ENCODE measurements at regions not wholly inside any gene's neighbourhood (a gene's known extent, or its start where the extent isn't known, plus 50 kb on each side); places are given as distances from the start of the nearest gene placed in this dataset.

- no peaks in the 10 kb centered on the region for H3K36me3 Mint-ChIP-seq
- no peaks in the 10 kb centered on the region for H3K27me3 Mint-ChIP-seq
- POLR2A ChIA-PET, result no interaction called here
- H3K4me3 Mint-ChIP-seq, result no peak overlapping the region
- H3K9me3 Mint-ChIP-seq, result no peaks in the 10 kb centered on the region
- no peak for DNase-seq
- peaks cover 5% of the 10 kb centered on the region for H3K4me1 Mint-ChIP-seq (ENCODE audit: low read depth)
- intact Hi-C loops (cut with micrococcal nuclease), result no loop called here
- CTCF ChIA-PET, result no interaction called here
- H3K27ac Mint-ChIP-seq, result no peak overlapping the region
Measured at GRCh38 chr2:129881786-129882396, 97.6 kb upstream of the RAB6C start.

GRCh38 chr2:129882476-129882875 lies 97.0 kb upstream of the RAB6C start:
- intact Hi-C loops (cut with micrococcal nuclease), result no loop called here
- CTCF ChIA-PET, result no interaction called here
- H3K9me3 Mint-ChIP-seq, result no peaks in the 10 kb centered on the region

GRCh38 chr2:129883121-129883520 lies 96.3 kb upstream of the RAB6C start:
- ChIA-PET CTCF (no interaction called here), POLR2A (no interaction called here)
- Mint-ChIP-seq H3K4me3 (no peak overlapping the region), H3K9me3 (no peaks in the 10 kb centered on the region), H3K27ac (no peak overlapping the region), H3K27me3 (no peaks in the 10 kb centered on the region), H3K4me1 (ENCODE audit: low read depth) (peaks cover 2% of the 10 kb centered on the region), H3K36me3 (no peaks in the 10 kb centered on the region)
- DNase-seq, result no peak
- intact Hi-C loops (cut with micrococcal nuclease), result no loop called here

More at GRCh38 chr2:129882476-129882875, 97.0 kb upstream of the RAB6C start:
- Mint-ChIP-seq H3K4me3 (no peak overlapping the region), H3K27me3 (no peaks in the 10 kb centered on the region), H3K4me1 (ENCODE audit: low read depth) (peaks cover 2% of the 10 kb centered on the region), H3K36me3 (no peaks in the 10 kb centered on the region), H3K27ac (no peak overlapping the region)
- no peak for DNase-seq
- POLR2A ChIA-PET, result no interaction called here

GRCh38 chr2:129884221-129884786 lies 95.2 kb upstream of the RAB6C start:
- Mint-ChIP-seq H3K27me3 (peaks cover 4% of the 10 kb centered on the region), H3K36me3 (no peaks in the 10 kb centered on the region), H3K27ac (no peak overlapping the region)

GRCh38 chr2:129885735-129886134 lies 93.7 kb upstream of the RAB6C start:
- CTCF ChIA-PET, result no interaction called here
- H3K4me1 Mint-ChIP-seq (ENCODE audit: low read depth), result no peaks in the 10 kb centered on the region

More at GRCh38 chr2:129884221-129884786, 95.2 kb upstream of the RAB6C start:
- DNase-seq, result no peak
- Mint-ChIP-seq H3K9me3 (no peaks in the 10 kb centered on the region), H3K4me1 (ENCODE audit: low read depth) (no peaks in the 10 kb centered on the region), H3K4me3 (no peak overlapping the region)
- intact Hi-C loops (cut with micrococcal nuclease), result no loop called here
- ChIA-PET CTCF (no interaction called here), POLR2A (no interaction called here)

GRCh38 chr2:129887688-129888266 lies 91.7 kb upstream of the RAB6C start:
- intact Hi-C loops (cut with micrococcal nuclease), result no loop called here
- Mint-ChIP-seq H3K4me3 (no peak overlapping the region), H3K4me1 (ENCODE audit: low read depth) (no peaks in the 10 kb centered on the region), H3K36me3 (no peaks in the 10 kb centered on the region), H3K9me3 (no peaks in the 10 kb centered on the region), H3K27me3 (peaks cover 8% of the 10 kb centered on the region), H3K27ac (no peak overlapping the region)
- POLR2A ChIA-PET, result no interaction called here
- CTCF ChIA-PET, result no interaction called here
- DNase-seq, result no peak

More at GRCh38 chr2:129885735-129886134, 93.7 kb upstream of the RAB6C start:
- POLR2A ChIA-PET, result no interaction called here
- intact Hi-C loops (cut with micrococcal nuclease), result no loop called here
- Mint-ChIP-seq H3K27ac (no peak overlapping the region), H3K36me3 (no peaks in the 10 kb centered on the region), H3K27me3 (peaks cover 5% of the 10 kb centered on the region), H3K4me3 (no peak overlapping the region), H3K9me3 (no peaks in the 10 kb centered on the region)
- no peak for DNase-seq

- ChIA-PET CTCF (no interaction called here), POLR2A (no interaction called here)
- DNase-seq, result no peak
- Mint-ChIP-seq H3K9me3 (no peaks in the 10 kb centered on the region), H3K4me3 (no peak overlapping the region), H3K27me3 (peaks cover 8% of the 10 kb centered on the region), H3K4me1 (ENCODE audit: low read depth) (no peaks in the 10 kb centered on the region), H3K36me3 (no peaks in the 10 kb centered on the region), H3K27ac (no peak overlapping the region)
- intact Hi-C loops (cut with micrococcal nuclease), result no loop called here
Measured at GRCh38 chr2:129888461-129888860, 91.0 kb upstream of the RAB6C start.

GRCh38 chr2:129888896-129889295 lies 90.6 kb upstream of the RAB6C start:
- ChIA-PET CTCF (no interaction called here), POLR2A (no interaction called here)
- DNase-seq, result no peak
- no peaks in the 10 kb centered on the region for H3K9me3 Mint-ChIP-seq
- intact Hi-C loops (cut with micrococcal nuclease), result no loop called here
- H3K27me3 Mint-ChIP-seq, result peaks cover 8% of the 10 kb centered on the region
- no peak overlapping the region for H3K27ac Mint-ChIP-seq
- H3K4me1 Mint-ChIP-seq (ENCODE audit: low read depth), result no peaks in the 10 kb centered on the region
- no peak overlapping the region for H3K4me3 Mint-ChIP-seq
- no peaks in the 10 kb centered on the region for H3K36me3 Mint-ChIP-seq

GRCh38 chr2:129891341-129892320 lies 87.8 kb upstream of the RAB6C start:
- H3K9me3 Mint-ChIP-seq, result no peaks in the 10 kb centered on the region
- no peak overlapping the region for H3K4me3 Mint-ChIP-seq
- no peak for DNase-seq
- peaks cover 23% of the 10 kb centered on the region for H3K27me3 Mint-ChIP-seq
- ChIA-PET POLR2A (no interaction called here), CTCF (no interaction called here)
- H3K36me3 Mint-ChIP-seq, result no peaks in the 10 kb centered on the region
- no peak overlapping the region for H3K27ac Mint-ChIP-seq
- H3K4me1 Mint-ChIP-seq (ENCODE audit: low read depth), result no peaks in the 10 kb centered on the region
- intact Hi-C loops (cut with micrococcal nuclease), result no loop called here

- no peak overlapping the region for H3K4me3 Mint-ChIP-seq
- no peaks in the 10 kb centered on the region for H3K36me3 Mint-ChIP-seq
- POLR2A ChIA-PET, result no interaction called here
- no peaks in the 10 kb centered on the region for H3K9me3 Mint-ChIP-seq
- CTCF ChIA-PET, result no interaction called here
- DNase-seq, result no peak
- H3K27ac Mint-ChIP-seq, result no peak overlapping the region
- intact Hi-C loops (cut with micrococcal nuclease), result no loop called here
- peaks cover 28% of the 10 kb centered on the region for H3K27me3 Mint-ChIP-seq
- H3K4me1 Mint-ChIP-seq (ENCODE audit: low read depth), result no peaks in the 10 kb centered on the region
Measured at GRCh38 chr2:129892360-129892759, 87.1 kb upstream of the RAB6C start.

- intact Hi-C loops (cut with micrococcal nuclease), result no loop called here
- Mint-ChIP-seq H3K27ac (no peak overlapping the region), H3K9me3 (no peaks in the 10 kb centered on the region), H3K27me3 (peaks cover 28% of the 10 kb centered on the region), H3K4me3 (no peak overlapping the region), H3K36me3 (no peaks in the 10 kb centered on the region), H3K4me1 (ENCODE audit: low read depth) (no peaks in the 10 kb centered on the region)
- ChIA-PET POLR2A (no interaction called here), CTCF (no interaction called here)
- DNase-seq, result no peak
Measured at GRCh38 chr2:129892773-129893172, 86.7 kb upstream of the RAB6C start.

GRCh38 chr2:129893244-129893643 lies 86.2 kb upstream of the RAB6C start:
- no peak overlapping the region for H3K27ac Mint-ChIP-seq
- H3K4me3 Mint-ChIP-seq, result no peak overlapping the region
- CTCF ChIA-PET, result no interaction called here
- no peak for DNase-seq
- intact Hi-C loops (cut with micrococcal nuclease), result no loop called here
- peaks cover 32% of the 10 kb centered on the region for H3K27me3 Mint-ChIP-seq
- H3K4me1 Mint-ChIP-seq (ENCODE audit: low read depth), result no peaks in the 10 kb centered on the region
- H3K36me3 Mint-ChIP-seq, result no peaks in the 10 kb centered on the region
- no peaks in the 10 kb centered on the region for H3K9me3 Mint-ChIP-seq
- POLR2A ChIA-PET, result no interaction called here

All from activated CD4-positive, alpha-beta memory T cell treated with anti-CD3 and anti-CD28 coated beads for 36 hours (primary cell).